Osteoblast (primary cell): ENCODE measurements at regions not wholly inside any gene's neighbourhood (a gene's known extent, or its start where the extent isn't known, plus 50 kb on each side); places are given as distances from the start of the nearest gene placed in this dataset.

Source experiments
- DNase-seq: peaks from one replicate; pipeline ENCODE4 v3.0.0; 2011; ENCODE audit warnings: low spot score, mixed read lengths; ENCODE audit not compliant: insufficient read length; ENCODE audit errors: missing footprints
- H2AFZ ChIP-seq: 2 replicates; pipeline ENCODE4 v1.6.0; 2011; ENCODE audit warnings: mild to moderate bottlenecking, low read length
- H3K27ac ChIP-seq: 2 replicates; pipeline ENCODE4 v1.5.1; 2011; ENCODE audit warnings: mild to moderate bottlenecking, low read depth, low read length, moderate library complexity
- H3K27me3 ChIP-seq: 2 replicates; pipeline ENCODE4 v1.6.0; 2012; ENCODE audit warnings: mild to moderate bottlenecking, control low read depth, inconsistent platforms, low read length, moderate library complexity; ENCODE audit not compliant: insufficient read depth
- H3K36me3 ChIP-seq: 2 replicates; pipeline ENCODE4 v1.5.1; 2011; ENCODE audit warnings: mild to moderate bottlenecking, low read length, control low read depth, moderate library complexity; ENCODE audit not compliant: insufficient read depth
- H3K4me1 ChIP-seq: 2 replicates; pipeline ENCODE4 v1.5.1; 2011; ENCODE audit warnings: mild to moderate bottlenecking, low read length, control low read depth, moderate library complexity; ENCODE audit not compliant: insufficient read depth
- H3K4me2 ChIP-seq: 2 replicates; pipeline ENCODE4 v1.6.0; 2011; ENCODE audit warnings: mild to moderate bottlenecking, low read length; ENCODE audit not compliant: insufficient read depth
- H3K4me3 ChIP-seq: fragments of 200-600 bp; sonication (generic); 3 replicates; pipeline ENCODE4 v1.5.1; 2012; ENCODE audit warnings: mild to moderate bottlenecking, low read length, inconsistent platforms; ENCODE audit not compliant: insufficient read depth
- H3K79me2 ChIP-seq: 2 replicates; pipeline ENCODE4 v1.6.0; 2012; ENCODE audit warnings: mild to moderate bottlenecking, low read length, control low read depth, inconsistent platforms; ENCODE audit not compliant: insufficient read depth
- H3K9me3 ChIP-seq: 2 replicates; pipeline ENCODE4 v1.5.1; 2011; ENCODE audit warnings: low read depth, low read length, control low read depth
- H4K20me1 ChIP-seq: 2 replicates; pipeline ENCODE4 v1.6.0; 2012; ENCODE audit warnings: mild to moderate bottlenecking, low read length, control low read depth; ENCODE audit not compliant: insufficient read depth
- TF ChIP-seq, protein P1 (sequence below): IDR thresholded peaks from 2 replicates; pipeline ENCODE4 v1.5.1; 2011; ENCODE audit warnings: mild to moderate bottlenecking, low read depth, low read length, moderate library complexity; ENCODE audit errors: extremely low read depth

GRCh38 chr6:91538622-91539021 lies 951.8 kb upstream of the MAP3K7 start:
- H2AFZ ChIP-seq: no peak overlapping the region
- no peaks in the 10 kb centered on the region for H3K79me2 ChIP-seq
- no peak overlapping the region for H3K4me2 ChIP-seq
- no peaks in the 10 kb centered on the region for H3K4me1 ChIP-seq
- no peaks in the 10 kb centered on the region for H3K27me3 ChIP-seq
- no peak overlapping the region for H3K4me3 ChIP-seq
- H4K20me1 ChIP-seq: no peaks in the 10 kb centered on the region
- TF ChIP-seq, protein P1, sequence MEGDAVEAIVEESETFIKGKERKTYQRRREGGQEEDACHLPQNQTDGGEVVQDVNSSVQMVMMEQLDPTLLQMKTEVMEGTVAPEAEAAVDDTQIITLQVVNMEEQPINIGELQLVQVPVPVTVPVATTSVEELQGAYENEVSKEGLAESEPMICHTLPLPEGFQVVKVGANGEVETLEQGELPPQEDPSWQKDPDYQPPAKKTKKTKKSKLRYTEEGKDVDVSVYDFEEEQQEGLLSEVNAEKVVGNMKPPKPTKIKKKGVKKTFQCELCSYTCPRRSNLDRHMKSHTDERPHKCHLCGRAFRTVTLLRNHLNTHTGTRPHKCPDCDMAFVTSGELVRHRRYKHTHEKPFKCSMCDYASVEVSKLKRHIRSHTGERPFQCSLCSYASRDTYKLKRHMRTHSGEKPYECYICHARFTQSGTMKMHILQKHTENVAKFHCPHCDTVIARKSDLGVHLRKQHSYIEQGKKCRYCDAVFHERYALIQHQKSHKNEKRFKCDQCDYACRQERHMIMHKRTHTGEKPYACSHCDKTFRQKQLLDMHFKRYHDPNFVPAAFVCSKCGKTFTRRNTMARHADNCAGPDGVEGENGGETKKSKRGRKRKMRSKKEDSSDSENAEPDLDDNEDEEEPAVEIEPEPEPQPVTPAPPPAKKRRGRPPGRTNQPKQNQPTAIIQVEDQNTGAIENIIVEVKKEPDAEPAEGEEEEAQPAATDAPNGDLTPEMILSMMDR: no peak
- no peaks in the 10 kb centered on the region for H3K36me3 ChIP-seq
- H3K27ac ChIP-seq: no peak overlapping the region
- DNase-seq: no peak
- no peaks in the 10 kb centered on the region for H3K9me3 ChIP-seq

DNA sequence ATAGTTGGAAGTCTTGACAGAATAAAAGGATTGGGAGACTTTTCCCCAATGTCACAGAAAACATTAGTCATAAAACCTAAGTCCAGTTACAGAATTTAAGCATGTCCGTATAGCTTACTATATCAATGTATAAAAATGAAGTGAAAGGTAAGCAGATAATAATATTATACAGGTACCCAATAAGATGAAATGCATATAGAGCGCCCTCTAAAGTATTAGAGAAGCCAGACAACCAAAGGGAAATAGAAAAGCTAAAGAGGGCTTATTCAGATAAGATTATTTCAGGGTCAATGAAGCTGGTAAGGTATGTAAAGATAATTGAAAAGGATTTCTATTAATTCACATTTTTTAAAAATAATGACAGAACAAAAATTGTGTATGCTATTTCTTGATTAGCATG lies 947.7 kb upstream of the MAP3K7 start:
- Histone ChIP-seq H3K4me1 (no peaks in the 10 kb centered on the region), H3K4me2 (no peak overlapping the region), H2AFZ (no peak overlapping the region), H3K4me3 (no peak overlapping the region), H3K27ac (no peak overlapping the region), H3K36me3 (no peaks in the 10 kb centered on the region), H3K9me3 (no peaks in the 10 kb centered on the region), H3K27me3 (no peaks in the 10 kb centered on the region), H4K20me1 (no peaks in the 10 kb centered on the region), H3K79me2 (no peaks in the 10 kb centered on the region)
- TF ChIP-seq, protein P1: no peak
- no peak for DNase-seq

GRCh38 chr6:91523511-91523910 lies 936.6 kb upstream of the MAP3K7 start:
- H3K9me3 ChIP-seq: peaks cover 2% of the 10 kb centered on the region
- H3K27me3 ChIP-seq: no peaks in the 10 kb centered on the region
- H3K4me2 ChIP-seq: no peak overlapping the region
- H4K20me1 ChIP-seq: no peaks in the 10 kb centered on the region
- H3K4me3 ChIP-seq: no peak overlapping the region
- no peaks in the 10 kb centered on the region for H3K4me1 ChIP-seq
- no peak overlapping the region for H3K27ac ChIP-seq
- no peaks in the 10 kb centered on the region for H3K79me2 ChIP-seq
- H3K36me3 ChIP-seq: no peaks in the 10 kb centered on the region
- H2AFZ ChIP-seq: no peak overlapping the region
- TF ChIP-seq, protein P1: no peak
- DNase-seq: no peak

DNA sequence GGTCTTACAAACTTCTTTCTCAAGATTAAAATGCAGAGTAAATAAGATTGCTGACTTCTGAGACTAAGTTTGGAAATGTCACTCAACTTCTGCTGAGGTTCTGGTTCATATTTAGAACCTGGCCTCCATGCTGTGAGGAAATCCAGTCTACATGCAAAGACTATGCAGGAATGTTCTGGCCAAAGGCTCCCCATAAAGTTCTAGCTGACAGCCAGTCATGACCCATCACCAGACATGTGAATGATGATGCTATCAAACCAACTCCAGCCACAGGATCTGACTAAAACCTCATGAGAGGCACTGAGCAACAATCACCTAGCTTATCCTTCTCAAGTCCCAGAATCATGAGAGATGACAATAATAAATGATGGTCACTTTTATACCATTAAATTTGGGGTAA lies 935.1 kb upstream of the MAP3K7 start:
- Histone ChIP-seq H3K27ac (no peak overlapping the region), H4K20me1 (no peaks in the 10 kb centered on the region), H3K79me2 (no peaks in the 10 kb centered on the region), H3K36me3 (no peaks in the 10 kb centered on the region), H3K9me3 (peaks cover 5% of the 10 kb centered on the region), H3K4me2 (no peak overlapping the region), H3K4me3 (no peak overlapping the region), H2AFZ (no peak overlapping the region), H3K4me1 (no peaks in the 10 kb centered on the region), H3K27me3 (no peaks in the 10 kb centered on the region)
- TF ChIP-seq, protein P1: no peak
- DNase-seq: no peak
